Liver (tissue), 8 donors: ENCODE measurements at regions not wholly inside any gene's neighbourhood (a gene's known extent, or its start where the extent isn't known, plus 50 kb on each side); places are given as distances from the start of the nearest gene placed in this dataset.

Experiments
- DNase-seq: peaks from one replicate; pipeline ENCODE4 v3.0.0-alpha.2; 2017; ENCODE audit warnings: low spot score
- H3K27ac ChIP-seq, 2 donors: one replicate each; pipeline ENCODE4 v1.7.0; 2013; ENCODE audit warnings: inconsistent platforms in 2 of 2, low read length in 2 of 2, control low read depth in 1 of 2, low read depth in 1 of 2, mild to moderate bottlenecking in 1 of 2
- H3K27me3 ChIP-seq, 4 donors: one replicate each; pipeline versions ENCODE4 v1.6.1 to v1.7.0; 2013; ENCODE audit warnings: low read length in 3 of 4, inconsistent platforms in 1 of 4, mild to moderate bottlenecking in 1 of 4, moderate library complexity in 1 of 4; ENCODE audit not compliant: control insufficient read depth in 4 of 4, insufficient read depth in 4 of 4
- H3K36me3 ChIP-seq, 4 donors: one replicate each; pipeline versions ENCODE4 v1.6.1 to v1.7.0; 2013; ENCODE audit warnings: low read length in 3 of 4, mild to moderate bottlenecking in 3 of 4, low read depth in 1 of 4, moderate library complexity in 1 of 4; ENCODE audit not compliant: control insufficient read depth in 4 of 4, insufficient read depth in 3 of 4
- H3K4me1 ChIP-seq, 4 donors: one replicate each; pipeline versions ENCODE4 v1.6.1 to v1.7.0; 2013; ENCODE audit warnings: low read length in 3 of 4, mild to moderate bottlenecking in 3 of 4, moderate library complexity in 1 of 4; ENCODE audit not compliant: control insufficient read depth in 4 of 4, insufficient read depth in 4 of 4
- H3K4me3 ChIP-seq, 3 donors: one replicate each; pipeline versions ENCODE4 v1.6.1 to v1.7.0; 2013; ENCODE audit warnings: low read length in 3 of 3, control low read depth in 1 of 3, low read depth in 1 of 3, mild to moderate bottlenecking in 1 of 3
- H3K9ac ChIP-seq, 2 donors: one replicate each; pipeline ENCODE4 v1.7.0; 2013; ENCODE audit warnings: low read length in 2 of 2, mild to moderate bottlenecking in 2 of 2, moderate library complexity in 2 of 2, control low read depth in 1 of 2, low read depth in 1 of 2
- H3K9me3 ChIP-seq, 4 donors: one replicate each; pipeline versions ENCODE4 v1.6.1 to v1.7.0; 2013; ENCODE audit warnings: low read length in 3 of 4; ENCODE audit not compliant: control insufficient read depth in 4 of 4
- EGR1 ChIP-seq, 2 donors: IDR thresholded peaks; 2 replicates each; pipeline ENCODE4 v1.6.1; 2016 to 2018; ENCODE audit warnings: antibody characterized with exemption in 2 of 2, low read depth in 2 of 2
- FOXA1 ChIP-seq: IDR thresholded peaks from 2 replicates; pipeline ENCODE4 v1.6.1; 2016; ENCODE audit warnings: antibody characterized with exemption
- FOXA2 ChIP-seq: IDR thresholded peaks from 2 replicates; pipeline ENCODE4 v1.6.1; 2016; ENCODE audit warnings: antibody characterized with exemption
- GABPA ChIP-seq, 2 donors: IDR thresholded peaks in 1 of 2; conservative IDR thresholded peaks in 1 of 2; 2 replicates each; pipeline ENCODE4 v1.6.1; 2016; ENCODE audit warnings: antibody characterized with exemption in 2 of 2, mild to moderate bottlenecking in 1 of 2, moderate library complexity in 1 of 2
- HNF4A ChIP-seq, 2 donors: conservative IDR thresholded peaks; 2 replicates each; pipeline ENCODE4 v1.6.1; 2016; ENCODE audit warnings: antibody characterized with exemption in 2 of 2, mild to moderate bottlenecking in 2 of 2
- HNF4G ChIP-seq: IDR thresholded peaks from 2 replicates; pipeline ENCODE4 v1.6.1; 2016; ENCODE audit warnings: antibody characterized with exemption
- JUND ChIP-seq, 2 donors: IDR thresholded peaks; 2 replicates each; pipeline ENCODE4 v1.6.1; 2016; ENCODE audit warnings: antibody characterized with exemption in 2 of 2
- NR2F2 ChIP-seq: IDR thresholded peaks from 2 replicates; pipeline ENCODE4 v1.6.1; 2016; ENCODE audit warnings: antibody characterized with exemption
- RAD21 ChIP-seq, 2 donors: IDR thresholded peaks; 2 replicates each; pipeline ENCODE4 v1.6.1; 2016; ENCODE audit warnings: antibody characterized with exemption in 2 of 2, mild to moderate bottlenecking in 2 of 2
- RXRA ChIP-seq, 2 donors: IDR thresholded peaks; 2 replicates each; pipeline ENCODE4 v1.6.1; 2017 to 2018; ENCODE audit warnings: antibody characterized with exemption in 2 of 2, mild to moderate bottlenecking in 1 of 2
- SP1 ChIP-seq: IDR thresholded peaks from 2 replicates; pipeline ENCODE4 v1.6.1; 2018; ENCODE audit warnings: antibody characterized with exemption, mild to moderate bottlenecking
- TAF1 ChIP-seq: conservative IDR thresholded peaks from 2 replicates; pipeline ENCODE4 v1.6.1; 2016; ENCODE audit warnings: antibody characterized with exemption, mild to moderate bottlenecking
- YY1 ChIP-seq: IDR thresholded peaks from 2 replicates; pipeline ENCODE4 v1.6.1; 2016; ENCODE audit warnings: antibody characterized with exemption, mild to moderate bottlenecking
- WGBS: extraction: QIAGEN DNeasy Blood & Tissue Kit; methylation state at CpG from one replicate; pipeline ENCODE4 v1.1.7; 2013; 5-methylcytosine and 5-hydroxymethylcytosine counted together
- TF ChIP-seq, protein P1 (sequence below): IDR thresholded peaks from 2 replicates; pipeline ENCODE4 v1.6.1; 2016; ENCODE audit warnings: antibody characterized with exemption
- TF ChIP-seq, protein P2 (sequence below): IDR thresholded peaks from 2 replicates; pipeline ENCODE4 v1.6.1; 2016; ENCODE audit warnings: antibody characterized with exemption
- TF ChIP-seq, protein P3 (sequence below): IDR thresholded peaks from 2 replicates; pipeline ENCODE4 v1.6.1; 2016; ENCODE audit warnings: antibody characterized with exemption
- TF ChIP-seq, protein P4 (sequence below): fragments of 150-350 bp; IDR thresholded peaks from 2 replicates; pipeline ENCODE4 v1.5.1; 2017; ENCODE audit warnings: improper control_type of control experiment, low read depth, low read length; ENCODE audit not compliant: missing input control
- TF ChIP-seq, protein P5 (sequence below): IDR thresholded peaks from 2 replicates; pipeline ENCODE4 v1.6.1; 2016; ENCODE audit warnings: antibody characterized with exemption, mild to moderate bottlenecking
- donor health status: healthy.
- donor health status: healthy.
- donor health status: healthy.
- donor health status: healthy.
- donor health status: healthy.

DNA sequence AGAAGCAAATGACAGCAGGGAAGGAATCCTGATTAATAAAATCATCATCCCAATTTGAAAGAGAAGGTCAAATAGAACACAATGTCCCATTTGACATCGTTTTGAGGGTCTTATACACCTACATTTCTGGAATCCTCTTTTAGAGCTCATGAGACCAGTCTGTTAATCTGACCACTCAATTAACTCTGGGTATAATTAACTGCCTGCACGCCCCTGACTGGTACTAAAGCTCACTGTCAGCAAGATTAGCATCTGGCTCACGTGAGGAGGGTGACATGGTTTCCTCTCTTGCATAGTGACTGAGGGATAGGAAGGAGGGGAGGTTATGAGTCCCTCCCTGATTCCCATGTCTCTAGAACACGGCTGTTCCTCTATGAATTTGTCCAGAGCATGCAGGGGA is 124.3 kb downstream of the ICOS start:
- Histone ChIP-seq H3K4me1 (no peaks in the 10 kb centered on the region), H3K36me3 (no peaks in the 10 kb centered on the region), H3K4me3 (no peak overlapping the region), H3K9me3 (no peaks in the 10 kb centered on the region), H3K9ac (no peak overlapping the region), H3K27ac (no peak overlapping the region), H3K27me3 (no peaks in the 10 kb centered on the region)
- TF ChIP-seq, protein P1, sequence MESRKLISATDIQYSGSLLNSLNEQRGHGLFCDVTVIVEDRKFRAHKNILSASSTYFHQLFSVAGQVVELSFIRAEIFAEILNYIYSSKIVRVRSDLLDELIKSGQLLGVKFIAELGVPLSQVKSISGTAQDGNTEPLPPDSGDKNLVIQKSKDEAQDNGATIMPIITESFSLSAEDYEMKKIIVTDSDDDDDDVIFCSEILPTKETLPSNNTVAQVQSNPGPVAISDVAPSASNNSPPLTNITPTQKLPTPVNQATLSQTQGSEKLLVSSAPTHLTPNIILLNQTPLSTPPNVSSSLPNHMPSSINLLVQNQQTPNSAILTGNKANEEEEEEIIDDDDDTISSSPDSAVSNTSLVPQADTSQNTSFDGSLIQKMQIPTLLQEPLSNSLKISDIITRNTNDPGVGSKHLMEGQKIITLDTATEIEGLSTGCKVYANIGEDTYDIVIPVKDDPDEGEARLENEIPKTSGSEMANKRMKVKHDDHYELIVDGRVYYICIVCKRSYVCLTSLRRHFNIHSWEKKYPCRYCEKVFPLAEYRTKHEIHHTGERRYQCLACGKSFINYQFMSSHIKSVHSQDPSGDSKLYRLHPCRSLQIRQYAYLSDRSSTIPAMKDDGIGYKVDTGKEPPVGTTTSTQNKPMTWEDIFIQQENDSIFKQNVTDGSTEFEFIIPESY, result no peak
- no peak for TF ChIP-seq YY1
- no peak for TF ChIP-seq RAD21 (IDR thresholded peaks at IDR 0.05)
- TF ChIP-seq, protein P2, sequence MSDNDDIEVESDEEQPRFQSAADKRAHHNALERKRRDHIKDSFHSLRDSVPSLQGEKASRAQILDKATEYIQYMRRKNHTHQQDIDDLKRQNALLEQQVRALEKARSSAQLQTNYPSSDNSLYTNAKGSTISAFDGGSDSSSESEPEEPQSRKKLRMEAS, result no peak
- TF ChIP-seq RXRA (IDR thresholded peaks at IDR 0.05), result no peak
- TF ChIP-seq NR2F2, result no peak
- TF ChIP-seq TAF1, result no peak
- DNase-seq, result no peak
- WGBS, result 53% methylated on average over 4 of the region's 4 CpGs

DNA sequence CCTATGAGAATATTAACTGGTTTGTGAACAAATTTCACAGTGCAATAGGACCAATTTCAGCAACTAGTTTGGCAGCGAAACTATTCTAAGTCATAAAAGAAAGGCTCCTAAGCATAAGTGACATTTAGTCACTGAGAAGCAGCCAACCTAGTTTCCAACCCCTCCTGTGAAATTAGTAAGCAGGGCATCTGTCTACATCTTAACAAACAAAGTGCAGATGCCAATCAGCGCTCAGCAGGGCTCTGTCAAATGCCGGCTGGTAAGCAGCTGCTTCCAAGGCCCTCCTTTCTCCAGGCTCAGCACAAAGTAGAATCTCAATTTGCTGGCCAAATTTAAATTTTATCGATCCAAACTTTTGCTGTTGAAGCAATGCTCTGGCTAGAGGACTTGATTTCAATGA is 124.7 kb downstream of the ICOS start:
- no peak overlapping the region for H3K9ac ChIP-seq
- no peaks in the 10 kb centered on the region for H3K9me3 ChIP-seq
- no peaks in the 10 kb centered on the region for H3K27me3 ChIP-seq
- no peak for DNase-seq
- TF ChIP-seq TAF1 (no peak), HNF4A (conservative IDR thresholded peaks at IDR 0.05) (no peak), GABPA (IDR thresholded peaks at IDR 0.05 in 1 of 2, conservative IDR thresholded peaks at IDR 0.05 in 1 of 2) (no peak), JUND (IDR thresholded peaks at IDR 0.05) (no peak), FOXA2 (no peak), HNF4G (no peak), FOXA1 (no peak), NR2F2 (no peak), YY1 (no peak), RXRA (IDR thresholded peaks at IDR 0.05) (no peak), EGR1 (IDR thresholded peaks at IDR 0.05; ENCODE audit: low read depth in 2 of 2) (no peak), SP1 (no peak), RAD21 (IDR thresholded peaks at IDR 0.05) (no peak)
- TF ChIP-seq, protein P2, result no peak
- TF ChIP-seq, protein P3, sequence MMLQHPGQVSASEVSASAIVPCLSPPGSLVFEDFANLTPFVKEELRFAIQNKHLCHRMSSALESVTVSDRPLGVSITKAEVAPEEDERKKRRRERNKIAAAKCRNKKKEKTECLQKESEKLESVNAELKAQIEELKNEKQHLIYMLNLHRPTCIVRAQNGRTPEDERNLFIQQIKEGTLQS, result no peak
- TF ChIP-seq, protein P4, sequence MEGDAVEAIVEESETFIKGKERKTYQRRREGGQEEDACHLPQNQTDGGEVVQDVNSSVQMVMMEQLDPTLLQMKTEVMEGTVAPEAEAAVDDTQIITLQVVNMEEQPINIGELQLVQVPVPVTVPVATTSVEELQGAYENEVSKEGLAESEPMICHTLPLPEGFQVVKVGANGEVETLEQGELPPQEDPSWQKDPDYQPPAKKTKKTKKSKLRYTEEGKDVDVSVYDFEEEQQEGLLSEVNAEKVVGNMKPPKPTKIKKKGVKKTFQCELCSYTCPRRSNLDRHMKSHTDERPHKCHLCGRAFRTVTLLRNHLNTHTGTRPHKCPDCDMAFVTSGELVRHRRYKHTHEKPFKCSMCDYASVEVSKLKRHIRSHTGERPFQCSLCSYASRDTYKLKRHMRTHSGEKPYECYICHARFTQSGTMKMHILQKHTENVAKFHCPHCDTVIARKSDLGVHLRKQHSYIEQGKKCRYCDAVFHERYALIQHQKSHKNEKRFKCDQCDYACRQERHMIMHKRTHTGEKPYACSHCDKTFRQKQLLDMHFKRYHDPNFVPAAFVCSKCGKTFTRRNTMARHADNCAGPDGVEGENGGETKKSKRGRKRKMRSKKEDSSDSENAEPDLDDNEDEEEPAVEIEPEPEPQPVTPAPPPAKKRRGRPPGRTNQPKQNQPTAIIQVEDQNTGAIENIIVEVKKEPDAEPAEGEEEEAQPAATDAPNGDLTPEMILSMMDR, result no peak
- TF ChIP-seq, protein P5, sequence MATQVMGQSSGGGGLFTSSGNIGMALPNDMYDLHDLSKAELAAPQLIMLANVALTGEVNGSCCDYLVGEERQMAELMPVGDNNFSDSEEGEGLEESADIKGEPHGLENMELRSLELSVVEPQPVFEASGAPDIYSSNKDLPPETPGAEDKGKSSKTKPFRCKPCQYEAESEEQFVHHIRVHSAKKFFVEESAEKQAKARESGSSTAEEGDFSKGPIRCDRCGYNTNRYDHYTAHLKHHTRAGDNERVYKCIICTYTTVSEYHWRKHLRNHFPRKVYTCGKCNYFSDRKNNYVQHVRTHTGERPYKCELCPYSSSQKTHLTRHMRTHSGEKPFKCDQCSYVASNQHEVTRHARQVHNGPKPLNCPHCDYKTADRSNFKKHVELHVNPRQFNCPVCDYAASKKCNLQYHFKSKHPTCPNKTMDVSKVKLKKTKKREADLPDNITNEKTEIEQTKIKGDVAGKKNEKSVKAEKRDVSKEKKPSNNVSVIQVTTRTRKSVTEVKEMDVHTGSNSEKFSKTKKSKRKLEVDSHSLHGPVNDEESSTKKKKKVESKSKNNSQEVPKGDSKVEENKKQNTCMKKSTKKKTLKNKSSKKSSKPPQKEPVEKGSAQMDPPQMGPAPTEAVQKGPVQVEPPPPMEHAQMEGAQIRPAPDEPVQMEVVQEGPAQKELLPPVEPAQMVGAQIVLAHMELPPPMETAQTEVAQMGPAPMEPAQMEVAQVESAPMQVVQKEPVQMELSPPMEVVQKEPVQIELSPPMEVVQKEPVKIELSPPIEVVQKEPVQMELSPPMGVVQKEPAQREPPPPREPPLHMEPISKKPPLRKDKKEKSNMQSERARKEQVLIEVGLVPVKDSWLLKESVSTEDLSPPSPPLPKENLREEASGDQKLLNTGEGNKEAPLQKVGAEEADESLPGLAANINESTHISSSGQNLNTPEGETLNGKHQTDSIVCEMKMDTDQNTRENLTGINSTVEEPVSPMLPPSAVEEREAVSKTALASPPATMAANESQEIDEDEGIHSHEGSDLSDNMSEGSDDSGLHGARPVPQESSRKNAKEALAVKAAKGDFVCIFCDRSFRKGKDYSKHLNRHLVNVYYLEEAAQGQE, result no peak
- TF ChIP-seq, protein P1, result no peak
- 88% methylated on average over 4 of the region's 4 CpGs for WGBS
- H3K4me1 ChIP-seq, result no peaks in the 10 kb centered on the region
- no peaks in the 10 kb centered on the region for H3K36me3 ChIP-seq
- H3K27ac ChIP-seq, result no peak overlapping the region
- H3K4me3 ChIP-seq, result no peak overlapping the region
